ENCODE measurements at regions not wholly inside any gene's neighbourhood (a gene's known extent, or its start where the extent isn't known, plus 50 kb on each side); places are given as distances from the start of the nearest gene placed in this dataset.

DNA sequence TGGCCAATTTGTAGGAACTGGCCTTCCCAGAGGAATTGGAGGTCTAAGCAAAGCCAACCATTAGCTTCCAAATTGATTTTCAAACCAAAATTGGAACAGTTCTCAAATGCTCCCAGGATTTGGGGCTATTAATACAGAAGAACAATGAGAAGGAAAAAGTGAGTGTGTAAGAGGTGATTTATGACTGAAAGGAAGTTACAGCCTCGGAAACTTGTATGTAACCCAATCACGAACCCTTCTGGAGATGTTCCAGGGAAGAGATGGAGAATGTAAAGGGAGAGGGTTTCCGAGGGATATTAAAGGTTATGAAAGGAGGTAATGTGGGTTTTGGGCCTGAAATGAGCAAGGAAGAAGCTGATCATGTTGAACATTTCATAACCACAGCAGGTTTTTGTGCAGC, 93.2 kb upstream of the CXCL14 start:
- Histone ChIP-seq H3K36me3 (ENCODE audit: control insufficient read depth in 5 of 5, insufficient read depth in 5 of 5, low read length in 5 of 5) (no peaks in the 10 kb centered on the region), H3K4me3 (ENCODE audit: low read depth in 1 of 5, low read length in 5 of 5) (no peak overlapping the region), H3K4me1 (ENCODE audit: control insufficient read depth in 5 of 5, insufficient read depth in 5 of 5, low read length in 5 of 5) (no peaks in the 10 kb centered on the region), H3K9ac (ENCODE audit: low read length in 5 of 5) (no peak overlapping the region), H3K27ac (ENCODE audit: low read depth, low read length) (no peak overlapping the region), H3K27me3 (ENCODE audit: control insufficient read depth in 5 of 5, insufficient read depth in 4 of 5, low read length in 5 of 5) (no peaks in the 10 kb centered on the region), H3K9me3 (ENCODE audit: control insufficient read depth in 5 of 5, low read length in 5 of 5) (peaks cover 0 to 6% (median 6%) of the 10 kb centered on the region in 5 donors)

DNA sequence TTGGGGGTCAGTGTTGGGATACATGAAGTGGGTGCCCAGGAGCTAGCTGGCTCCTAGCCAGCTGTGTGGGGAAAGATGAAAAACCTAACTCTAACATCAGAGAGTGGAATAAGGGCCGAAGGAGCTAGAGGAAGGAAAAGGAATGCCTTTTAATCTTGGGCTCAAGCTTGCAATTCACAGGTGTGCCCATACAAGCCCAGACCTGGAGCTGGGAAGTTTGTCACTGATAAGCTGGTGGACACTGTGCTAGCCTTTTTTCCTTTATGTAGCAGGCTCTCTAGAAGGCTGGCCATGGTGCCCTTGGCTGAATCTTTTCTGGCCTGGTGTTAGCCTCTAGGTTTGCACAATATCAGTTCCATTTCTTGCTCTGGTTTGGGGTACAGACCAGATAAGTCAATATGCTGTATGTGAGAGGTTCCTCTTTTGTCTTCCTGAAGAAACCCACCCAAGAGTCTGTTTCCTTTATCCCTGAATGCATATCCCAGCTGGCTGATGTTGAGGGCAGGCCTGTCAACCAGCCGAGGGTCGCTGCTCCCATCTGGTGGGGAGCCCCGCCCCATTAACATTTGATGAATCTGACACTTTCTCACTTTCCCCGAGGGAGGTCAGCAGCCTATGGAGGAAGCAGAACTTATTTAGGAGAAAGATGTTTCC, 92.4 kb upstream of the CXCL14 start:
- Histone ChIP-seq H3K27ac (ENCODE audit: low read depth, low read length) (no peak overlapping the region), H3K27me3 (ENCODE audit: control insufficient read depth in 5 of 5, insufficient read depth in 4 of 5, low read length in 5 of 5) (no peaks in the 10 kb centered on the region), H3K9me3 (ENCODE audit: control insufficient read depth in 5 of 5, low read length in 5 of 5) (peaks cover 0 to 6% (median 5%) of the 10 kb centered on the region in 5 donors), H3K4me3 (ENCODE audit: low read depth in 1 of 5, low read length in 5 of 5) (no peak overlapping the region), H3K4me1 (ENCODE audit: control insufficient read depth in 5 of 5, insufficient read depth in 5 of 5, low read length in 5 of 5) (no peaks in the 10 kb centered on the region), H3K36me3 (ENCODE audit: control insufficient read depth in 5 of 5, insufficient read depth in 5 of 5, low read length in 5 of 5) (no peaks in the 10 kb centered on the region), H3K9ac (ENCODE audit: low read length in 5 of 5) (no peak overlapping the region)

DNA sequence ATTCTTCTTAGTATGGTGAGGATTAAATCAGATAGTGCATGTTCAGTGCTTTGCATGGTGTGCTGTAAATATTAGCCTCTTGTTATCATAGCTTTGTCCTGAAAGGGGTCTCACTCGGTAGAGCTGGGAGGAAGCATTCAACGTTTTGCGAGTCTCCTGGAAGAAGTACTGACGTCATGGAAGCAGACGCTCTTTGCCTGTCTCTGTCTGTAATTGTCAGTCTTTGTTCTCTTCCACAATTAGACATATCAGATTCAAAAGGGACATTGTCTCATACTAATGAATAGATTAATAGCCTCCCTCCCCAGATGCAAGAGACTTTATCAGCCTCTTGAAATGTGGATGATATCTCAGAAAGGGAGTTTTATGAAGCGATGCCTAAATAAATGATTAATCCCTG, 91.8 kb upstream of the CXCL14 start:
- H3K9me3 ChIP-seq (ENCODE audit: control insufficient read depth in 5 of 5, low read length in 5 of 5), result peaks cover 0 to 6% (median 5%) of the 10 kb centered on the region in 5 donors
- H3K4me1 ChIP-seq (ENCODE audit: control insufficient read depth in 5 of 5, insufficient read depth in 5 of 5, low read length in 5 of 5), result no peaks in the 10 kb centered on the region
- H3K4me3 ChIP-seq (ENCODE audit: low read depth in 1 of 5, low read length in 5 of 5), result no peak overlapping the region
- H3K36me3 ChIP-seq (ENCODE audit: control insufficient read depth in 5 of 5, insufficient read depth in 5 of 5, low read length in 5 of 5), result no peaks in the 10 kb centered on the region
- H3K27me3 ChIP-seq (ENCODE audit: control insufficient read depth in 5 of 5, insufficient read depth in 4 of 5, low read length in 5 of 5), result no peaks in the 10 kb centered on the region
- no peak overlapping the region for H3K27ac ChIP-seq (ENCODE audit: low read depth, low read length)
- H3K9ac ChIP-seq (ENCODE audit: low read length in 5 of 5), result no peak overlapping the region

DNA sequence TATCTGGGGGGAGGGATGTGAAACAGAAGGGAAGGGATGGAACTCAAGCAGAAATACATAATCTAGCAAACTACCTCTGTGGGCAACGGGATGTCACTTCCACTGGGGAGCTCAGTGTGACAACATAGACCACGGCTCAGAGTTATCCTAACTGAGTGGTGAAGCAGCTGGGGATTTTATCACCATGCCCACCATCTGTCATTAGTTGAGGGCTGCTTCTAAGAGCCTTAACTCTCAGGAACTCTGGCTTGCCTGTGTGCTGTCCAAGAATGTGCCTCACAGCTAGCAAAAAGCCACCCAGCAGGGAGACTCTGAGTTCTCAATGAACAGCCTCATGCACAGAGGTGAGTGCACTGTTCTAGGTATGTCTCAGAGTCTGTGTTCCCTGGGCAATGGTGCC, 90.6 kb upstream of the CXCL14 start:
- H3K9ac ChIP-seq (ENCODE audit: low read length in 5 of 5), result no peak overlapping the region
- H3K4me3 ChIP-seq (ENCODE audit: low read depth in 1 of 5, low read length in 5 of 5), result no peak overlapping the region
- H3K4me1 ChIP-seq (ENCODE audit: control insufficient read depth in 5 of 5, insufficient read depth in 5 of 5, low read length in 5 of 5), result no peaks in the 10 kb centered on the region
- H3K27ac ChIP-seq (ENCODE audit: low read depth, low read length), result no peak overlapping the region
- no peaks in the 10 kb centered on the region for H3K27me3 ChIP-seq (ENCODE audit: control insufficient read depth in 5 of 5, insufficient read depth in 4 of 5, low read length in 5 of 5)
- no peaks in the 10 kb centered on the region for H3K36me3 ChIP-seq (ENCODE audit: control insufficient read depth in 5 of 5, insufficient read depth in 5 of 5, low read length in 5 of 5)
- no peaks in the 10 kb centered on the region for H3K9me3 ChIP-seq (ENCODE audit: control insufficient read depth in 5 of 5, low read length in 5 of 5)

DNA sequence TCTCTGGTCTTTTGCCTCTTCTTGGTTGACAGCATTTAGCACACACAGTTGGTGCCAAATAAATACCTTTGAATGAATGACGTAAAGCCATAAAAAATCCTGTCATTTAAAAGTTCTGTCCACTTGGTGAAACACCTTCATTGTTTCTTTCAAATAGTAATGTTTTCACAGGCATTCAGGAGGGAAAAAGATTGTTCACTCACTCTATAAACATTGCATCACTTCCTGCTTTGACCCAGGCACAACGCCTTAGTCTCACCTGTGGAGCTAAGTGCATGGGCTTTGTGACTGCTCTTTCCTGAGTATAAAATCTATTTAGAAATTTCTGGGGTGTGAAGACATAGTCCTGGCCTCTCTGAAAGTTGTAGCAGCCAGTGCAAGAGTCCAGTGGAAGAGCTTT, 88.9 kb upstream of the CXCL14 start:
- Histone ChIP-seq H3K27ac (ENCODE audit: low read depth, low read length) (no peak overlapping the region), H3K9ac (ENCODE audit: low read length in 5 of 5) (no peak overlapping the region), H3K36me3 (ENCODE audit: control insufficient read depth in 5 of 5, insufficient read depth in 5 of 5, low read length in 5 of 5) (no peaks in the 10 kb centered on the region), H3K9me3 (ENCODE audit: control insufficient read depth in 5 of 5, low read length in 5 of 5) (no peaks in the 10 kb centered on the region), H3K27me3 (ENCODE audit: control insufficient read depth in 5 of 5, insufficient read depth in 4 of 5, low read length in 5 of 5) (no peaks in the 10 kb centered on the region), H3K4me1 (ENCODE audit: control insufficient read depth in 5 of 5, insufficient read depth in 5 of 5, low read length in 5 of 5) (no peaks in the 10 kb centered on the region), H3K4me3 (ENCODE audit: low read depth in 1 of 5, low read length in 5 of 5) (no peak overlapping the region)

DNA sequence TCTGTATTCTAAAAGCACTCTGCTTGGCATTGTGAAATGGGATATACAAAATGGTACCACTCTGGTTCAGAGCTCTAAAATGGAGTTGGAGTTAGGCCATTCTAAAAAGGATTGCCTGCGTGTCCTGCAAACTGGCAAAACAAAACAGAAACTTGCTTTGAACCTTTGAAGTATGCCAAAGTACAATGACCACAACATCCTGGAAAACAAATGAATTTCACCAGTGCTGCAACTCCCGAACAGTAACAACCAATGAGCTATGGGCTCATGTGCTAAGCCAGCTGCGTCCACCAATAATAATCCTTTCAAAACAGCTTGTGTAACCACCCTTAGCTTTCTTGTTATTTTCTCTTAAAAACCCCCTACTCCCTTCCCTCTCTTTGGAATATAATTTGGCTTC, 88.4 kb upstream of the CXCL14 start:
- Histone ChIP-seq H3K36me3 (ENCODE audit: control insufficient read depth in 5 of 5, insufficient read depth in 5 of 5, low read length in 5 of 5) (no peaks in the 10 kb centered on the region), H3K27me3 (ENCODE audit: control insufficient read depth in 5 of 5, insufficient read depth in 4 of 5, low read length in 5 of 5) (no peaks in the 10 kb centered on the region), H3K4me1 (ENCODE audit: control insufficient read depth in 5 of 5, insufficient read depth in 5 of 5, low read length in 5 of 5) (peaks cover 0 to 4% (median under 1%) of the 10 kb centered on the region in 5 donors), H3K9me3 (ENCODE audit: control insufficient read depth in 5 of 5, low read length in 5 of 5) (no peaks in the 10 kb centered on the region), H3K9ac (ENCODE audit: low read length in 5 of 5) (no peak overlapping the region), H3K4me3 (ENCODE audit: low read depth in 1 of 5, low read length in 5 of 5) (no peak overlapping the region), H3K27ac (ENCODE audit: low read depth, low read length) (no peak overlapping the region)

DNA sequence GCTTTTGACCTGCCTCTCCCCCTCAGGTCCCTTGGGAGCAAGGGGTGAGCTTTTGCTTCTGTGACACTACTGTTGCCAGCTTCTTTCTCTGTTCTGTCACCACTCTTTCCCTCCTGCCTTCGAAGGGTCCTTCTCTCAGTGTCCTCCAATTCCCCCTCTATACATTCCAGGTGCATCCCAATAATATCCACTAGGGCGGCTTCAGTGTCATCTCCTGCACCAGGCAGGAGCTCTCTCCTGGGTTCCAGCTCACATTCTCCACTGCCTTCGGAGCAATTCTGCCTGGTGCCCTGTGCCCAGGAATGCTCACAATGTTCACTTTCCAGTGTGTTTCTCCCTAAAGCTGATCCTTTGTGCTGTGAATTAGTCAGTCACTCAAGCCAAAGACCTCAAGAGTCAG, 83.9 kb upstream of the CXCL14 start:
- peaks cover 0 to 10% (median 5%) of the 10 kb centered on the region in 5 donors for H3K9me3 ChIP-seq (ENCODE audit: control insufficient read depth in 5 of 5, low read length in 5 of 5)
- peaks cover 4 to 14% (median 12%) of the 10 kb centered on the region in 5 donors for H3K4me1 ChIP-seq (ENCODE audit: control insufficient read depth in 5 of 5, insufficient read depth in 5 of 5, low read length in 5 of 5)
- no peak overlapping the region for H3K27ac ChIP-seq (ENCODE audit: low read depth, low read length)
- no peaks in the 10 kb centered on the region for H3K36me3 ChIP-seq (ENCODE audit: control insufficient read depth in 5 of 5, insufficient read depth in 5 of 5, low read length in 5 of 5)
- H3K9ac ChIP-seq (ENCODE audit: low read length in 5 of 5), result no peak overlapping the region
- no peaks in the 10 kb centered on the region for H3K27me3 ChIP-seq (ENCODE audit: control insufficient read depth in 5 of 5, insufficient read depth in 4 of 5, low read length in 5 of 5)
- no peak overlapping the region for H3K4me3 ChIP-seq (ENCODE audit: low read depth in 1 of 5, low read length in 5 of 5)

DNA sequence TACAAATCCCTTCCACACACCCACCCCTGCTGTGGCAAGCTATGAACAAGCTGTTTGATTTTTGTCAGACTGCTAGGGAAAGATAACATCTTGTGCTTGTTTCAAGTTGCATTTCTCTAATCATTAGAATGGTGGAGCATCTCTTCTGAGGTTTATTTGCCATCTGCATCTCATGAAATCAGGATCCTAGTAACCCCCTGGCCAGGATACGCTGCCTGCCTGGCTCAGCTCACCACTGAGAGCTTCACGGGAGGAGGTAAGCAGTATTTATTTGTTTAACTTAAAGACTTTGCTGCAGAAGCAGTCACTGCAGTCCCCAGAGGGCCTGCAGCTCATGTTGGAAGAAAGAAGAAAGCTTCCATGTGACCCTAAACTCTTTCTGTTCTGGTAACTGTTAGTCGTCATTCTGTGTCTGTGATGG, 83.3 kb upstream of the CXCL14 start:
- Histone ChIP-seq H3K4me1 (ENCODE audit: control insufficient read depth in 5 of 5, insufficient read depth in 5 of 5, low read length in 5 of 5) (peaks cover 4 to 17% (median 13%) of the 10 kb centered on the region in 5 donors), H3K4me3 (ENCODE audit: low read depth in 1 of 5, low read length in 5 of 5) (no peak overlapping the region), H3K9me3 (ENCODE audit: control insufficient read depth in 5 of 5, low read length in 5 of 5) (peaks cover 0 to 10% (median 5%) of the 10 kb centered on the region in 5 donors), H3K9ac (ENCODE audit: low read length in 5 of 5) (no peak overlapping the region), H3K27ac (ENCODE audit: low read depth, low read length) (no peak overlapping the region), H3K27me3 (ENCODE audit: control insufficient read depth in 5 of 5, insufficient read depth in 4 of 5, low read length in 5 of 5) (no peaks in the 10 kb centered on the region), H3K36me3 (ENCODE audit: control insufficient read depth in 5 of 5, insufficient read depth in 5 of 5, low read length in 5 of 5) (no peaks in the 10 kb centered on the region)

DNA sequence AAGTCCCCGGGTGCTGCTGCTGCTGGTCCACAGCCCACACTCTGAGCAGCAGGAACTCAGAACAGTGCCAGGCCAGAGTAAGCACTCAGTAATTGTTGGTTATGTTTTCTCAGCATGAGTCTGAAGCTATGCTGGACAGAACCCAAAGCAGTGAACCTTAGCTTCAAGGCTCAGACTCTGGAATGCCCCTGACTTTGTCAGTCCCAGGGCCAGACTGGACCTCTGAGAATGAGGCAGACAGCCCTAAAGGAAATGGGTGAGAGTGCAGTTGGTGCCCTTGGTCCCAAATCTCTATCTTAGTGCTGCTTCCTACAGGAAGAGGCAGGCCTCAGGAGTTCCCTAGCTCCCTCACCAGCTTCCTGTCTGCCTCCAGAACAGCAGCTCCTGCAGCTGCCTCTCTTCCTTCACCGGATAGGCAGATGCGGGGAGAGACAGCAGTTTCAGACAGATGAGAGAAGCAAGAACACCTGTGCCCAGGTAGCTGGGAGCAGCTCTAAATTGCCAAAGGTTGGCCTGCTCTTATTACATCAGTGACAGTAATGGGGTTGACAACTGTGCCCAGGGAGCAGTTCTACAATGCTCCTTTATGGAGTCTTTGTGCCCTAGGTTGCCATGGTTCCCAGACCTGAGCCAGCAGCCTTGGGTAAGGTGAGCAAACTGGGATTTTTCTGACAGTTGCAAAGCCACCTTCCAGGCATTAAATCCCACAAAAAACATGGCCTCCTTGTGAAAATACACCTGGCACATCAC, 82.2 kb upstream of the CXCL14 start:
- H3K27ac ChIP-seq (ENCODE audit: low read depth, low read length), result no peak overlapping the region

DNA sequence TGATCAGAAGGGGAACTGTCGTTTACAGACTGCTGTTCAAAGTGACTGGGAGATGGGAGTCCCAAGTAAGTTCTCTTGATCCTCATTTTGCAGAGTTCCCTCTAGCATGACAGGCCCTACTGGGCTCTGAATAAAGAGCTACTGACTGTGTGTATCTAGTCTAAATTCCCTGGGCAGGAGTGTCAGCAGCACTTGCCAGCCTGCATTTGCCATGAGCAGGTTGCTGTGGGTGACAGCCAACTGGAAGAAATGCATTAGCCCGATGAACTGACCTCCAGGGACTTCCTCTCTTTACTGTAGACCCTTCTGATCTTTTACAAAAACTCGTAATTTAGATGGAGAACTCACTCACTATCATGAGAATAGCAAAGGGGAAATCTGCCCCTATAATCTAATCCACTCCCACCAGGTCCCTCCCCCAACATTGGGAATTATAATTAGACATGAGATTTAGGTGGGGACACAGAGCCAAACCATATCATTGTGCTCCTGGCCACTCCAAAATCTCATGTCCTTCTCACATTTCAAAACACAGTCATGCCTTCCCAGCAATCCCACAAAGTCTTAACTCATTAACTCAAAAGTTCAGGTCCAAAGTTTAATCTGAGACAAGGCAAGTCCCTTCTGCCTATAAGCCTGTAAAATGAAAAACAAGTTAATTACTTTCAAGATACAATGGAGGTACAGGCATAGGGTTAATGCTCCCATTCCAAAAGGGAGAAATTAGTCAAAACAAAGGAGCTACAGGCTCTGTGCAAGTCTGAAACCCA, 78.9 kb upstream of the CXCL14 start:
- Histone ChIP-seq H3K36me3 (ENCODE audit: control insufficient read depth in 5 of 5, insufficient read depth in 5 of 5, low read length in 5 of 5) (no peaks in the 10 kb centered on the region), H3K9ac (ENCODE audit: low read length in 5 of 5) (no peak overlapping the region), H3K4me1 (ENCODE audit: control insufficient read depth in 5 of 5, insufficient read depth in 5 of 5, low read length in 5 of 5) (peaks cover 4 to 25% (median 17%) of the 10 kb centered on the region in 5 donors), H3K4me3 (ENCODE audit: low read depth in 1 of 5, low read length in 5 of 5) (no peak overlapping the region), H3K27me3 (ENCODE audit: control insufficient read depth in 5 of 5, insufficient read depth in 4 of 5, low read length in 5 of 5) (peaks cover 0 to 5% (median 0%) of the 10 kb centered on the region in 5 donors), H3K27ac (ENCODE audit: low read depth, low read length) (no peak overlapping the region), H3K9me3 (ENCODE audit: control insufficient read depth in 5 of 5, low read length in 5 of 5) (peaks cover 0 to 10% (median 5%) of the 10 kb centered on the region in 5 donors)

More for the DNA sequence above, 82.2 kb upstream of the CXCL14 start:
- H3K27me3 ChIP-seq (ENCODE audit: control insufficient read depth in 5 of 5, insufficient read depth in 4 of 5, low read length in 5 of 5), result no peaks in the 10 kb centered on the region
- H3K9me3 ChIP-seq (ENCODE audit: control insufficient read depth in 5 of 5, low read length in 5 of 5), result peaks cover 0 to 10% (median 5%) of the 10 kb centered on the region in 5 donors
- no peak overlapping the region for H3K9ac ChIP-seq (ENCODE audit: low read length in 5 of 5)
- no peak overlapping the region for H3K4me3 ChIP-seq (ENCODE audit: low read depth in 1 of 5, low read length in 5 of 5)
- H3K4me1 ChIP-seq (ENCODE audit: control insufficient read depth in 5 of 5, insufficient read depth in 5 of 5, low read length in 5 of 5), result peaks cover 4 to 20% (median 13%) of the 10 kb centered on the region in 5 donors
- H3K36me3 ChIP-seq (ENCODE audit: control insufficient read depth in 5 of 5, insufficient read depth in 5 of 5, low read length in 5 of 5), result no peaks in the 10 kb centered on the region

All from subcutaneous abdominal adipose tissue (tissue), 5 donors.